Activated CD8-positive, alpha-beta memory T cell treated with anti-CD3 and anti-CD28 coated beads, Interleukin-2, amount 50 U/mL, for 24 hours (primary cell): ENCODE measurements at regions not wholly inside any gene's neighbourhood (a gene's known extent, or its start where the extent isn't known, plus 50 kb on each side); places are given as distances from the start of the nearest gene placed in this dataset.

Experiments
- DNase-seq: peaks from one replicate; pipeline ENCODE4 v3.0.0-alpha.2; 2020; ENCODE audit errors: extremely low read depth

DNA sequence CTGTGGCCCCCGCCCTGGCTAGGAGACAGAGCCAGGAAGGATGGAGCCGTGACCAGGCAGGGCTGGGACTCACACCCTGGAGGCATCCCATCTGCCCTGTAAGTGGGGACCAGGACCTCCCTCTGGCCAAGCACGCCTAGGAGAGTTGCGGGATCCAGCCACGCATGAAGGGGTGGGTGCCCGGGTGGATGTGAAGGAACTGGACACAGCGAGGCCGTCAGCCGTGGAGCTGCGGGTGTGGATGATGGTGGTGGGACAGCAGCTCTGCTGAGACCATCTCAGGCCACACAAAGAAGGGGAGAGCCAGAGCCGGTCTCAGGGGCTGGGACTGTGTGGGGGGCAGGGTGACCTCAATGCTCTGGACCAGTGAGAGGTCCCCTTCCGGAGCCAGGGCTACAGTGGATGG lies 746.4 kb downstream of the BRD1 start:
- DNase-seq = no peak

DNA sequence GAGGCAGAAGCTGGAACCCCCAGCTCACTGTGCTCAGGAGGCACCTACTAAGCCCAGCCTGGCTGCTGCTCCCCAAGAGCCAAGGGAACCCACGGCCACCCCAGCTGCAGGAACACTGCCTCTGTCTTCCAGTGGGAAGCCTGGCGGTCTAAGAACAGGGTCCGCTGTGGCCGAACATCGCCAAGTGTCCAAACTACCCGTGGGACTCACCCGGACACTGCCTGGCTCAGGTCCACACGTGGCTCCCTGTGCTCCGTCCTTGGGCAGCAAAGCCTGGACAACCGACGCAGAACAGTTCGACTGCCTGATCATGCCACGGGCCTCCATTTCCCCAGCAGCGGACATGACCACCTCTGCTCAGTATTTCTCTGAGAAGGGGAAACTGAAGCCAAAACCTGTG lies 747.0 kb downstream of the BRD1 start:
- DNase-seq = no peak

DNA sequence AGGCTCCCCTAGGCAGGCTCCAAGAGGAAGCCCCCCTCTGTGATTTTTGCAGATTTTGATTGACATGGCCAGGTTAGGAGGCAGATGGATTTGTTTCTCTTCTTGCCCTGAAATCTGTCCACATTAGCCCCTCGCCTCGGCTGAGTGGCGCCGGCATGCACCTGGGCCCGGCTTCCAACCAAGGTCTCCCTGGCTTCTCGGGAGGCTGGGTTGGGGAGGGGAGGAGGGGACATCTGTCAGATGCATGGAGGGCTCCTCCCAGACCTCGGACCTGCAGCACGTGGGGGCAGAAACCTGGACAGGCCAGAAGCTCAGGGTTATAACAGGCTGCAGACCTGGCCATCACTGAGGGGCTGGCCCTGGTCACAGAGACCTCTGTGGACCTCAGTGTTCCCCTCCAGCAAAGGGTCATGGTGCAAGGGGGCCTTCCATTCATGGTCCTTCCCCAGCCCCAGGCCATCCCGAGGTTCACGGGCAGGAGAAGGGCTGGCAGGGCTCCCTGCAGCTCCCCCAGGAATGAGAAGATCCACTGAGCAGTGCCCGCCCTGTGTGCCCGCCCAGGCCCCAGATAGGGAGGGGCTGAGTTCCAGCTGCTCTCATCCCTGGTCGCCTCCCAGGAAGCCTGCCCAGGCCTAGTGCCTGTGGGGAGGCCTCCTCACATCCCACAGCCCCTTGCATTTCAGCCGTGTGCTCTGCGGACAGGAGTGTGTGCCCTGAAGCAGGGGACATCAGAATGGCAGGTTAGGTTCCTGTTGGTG lies 747.8 kb downstream of the BRD1 start:
- DNase-seq = no peak

DNA sequence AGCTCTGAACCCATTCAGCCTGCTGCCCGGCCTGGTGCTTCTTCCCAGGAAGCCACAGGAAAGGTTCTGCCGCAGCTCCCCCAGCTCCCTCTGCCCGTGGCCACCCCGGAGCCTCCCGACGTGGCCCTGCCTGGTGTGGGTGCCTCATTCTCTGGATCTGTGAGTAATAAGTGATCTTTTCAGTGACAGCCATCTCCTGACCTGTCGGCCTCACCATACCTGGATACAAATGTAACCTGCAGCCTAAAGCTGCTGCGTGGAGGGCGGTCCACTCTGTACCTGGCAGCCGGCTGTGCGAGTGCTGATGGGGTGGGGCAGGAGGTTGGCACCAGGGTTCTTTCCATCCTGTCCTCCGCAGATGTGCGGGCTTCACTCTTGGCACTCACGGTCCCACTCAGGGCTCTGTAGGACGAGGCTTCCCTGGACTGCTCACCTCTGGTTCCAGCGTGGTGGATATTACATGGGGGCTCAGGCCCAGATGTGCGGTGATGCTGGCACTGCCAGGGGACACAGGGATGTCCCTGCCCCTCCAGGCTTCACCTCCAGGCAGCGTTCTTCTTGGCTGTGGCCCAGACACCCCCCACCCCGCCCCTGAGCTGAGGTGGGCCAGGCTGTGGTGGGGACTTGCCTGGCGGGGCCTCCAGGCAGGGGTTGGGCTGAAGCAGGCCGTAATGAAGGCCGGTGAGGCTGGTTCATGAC lies 748.5 kb downstream of the BRD1 start:
- no peak for DNase-seq

DNA sequence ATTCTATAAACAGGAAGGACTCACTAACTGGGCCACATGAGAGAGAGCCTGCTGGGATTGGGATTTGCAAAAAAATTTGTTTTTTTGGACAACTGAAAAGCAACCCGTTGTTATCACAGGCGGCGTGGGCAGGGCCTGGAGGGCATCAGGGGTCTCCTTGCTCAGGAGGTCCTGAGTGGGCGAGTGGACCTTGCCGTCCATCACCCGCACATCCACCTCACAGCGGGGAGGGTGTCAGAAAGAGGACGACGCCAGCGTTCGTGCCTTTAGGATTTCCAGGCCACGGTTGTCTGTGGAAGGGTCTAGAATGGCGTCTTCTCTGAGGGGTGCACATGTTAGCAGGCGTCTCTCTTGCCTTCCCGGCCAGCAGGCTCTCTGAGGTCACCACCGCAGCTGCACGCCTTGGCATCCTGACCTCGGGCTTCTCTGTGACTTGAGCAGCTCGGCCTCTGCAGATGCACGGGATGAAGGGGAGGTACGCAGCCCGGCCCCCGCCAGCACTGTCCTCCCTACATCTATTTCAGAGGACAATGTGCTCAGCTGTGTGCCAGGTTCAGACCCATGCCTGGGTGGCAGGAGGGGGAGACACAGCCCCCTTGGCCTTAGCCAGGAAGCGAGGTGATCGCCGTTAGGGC lies 749.5 kb downstream of the BRD1 start:
- DNase-seq = no peak

DNA sequence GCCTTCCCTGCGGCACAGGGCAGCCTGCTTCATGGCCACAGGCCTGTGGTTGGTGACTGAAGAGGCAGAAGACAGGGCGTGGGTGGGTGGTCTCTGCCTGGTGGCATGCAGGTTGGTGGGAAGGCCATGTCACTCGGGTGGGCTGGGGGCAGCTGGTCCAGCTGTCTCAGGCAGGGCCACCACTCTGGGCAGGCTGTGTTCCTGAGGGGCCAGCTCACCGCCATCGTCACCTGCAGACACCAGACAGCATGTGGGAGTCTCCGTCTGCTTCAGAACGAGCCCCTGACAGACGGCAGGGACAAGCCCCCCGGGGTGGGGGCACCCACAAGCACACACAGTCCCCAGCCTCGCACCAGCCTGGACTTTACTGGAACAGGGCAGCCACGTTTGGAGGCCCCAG lies 750.1 kb downstream of the BRD1 start:
- DNase-seq = no peak

DNA sequence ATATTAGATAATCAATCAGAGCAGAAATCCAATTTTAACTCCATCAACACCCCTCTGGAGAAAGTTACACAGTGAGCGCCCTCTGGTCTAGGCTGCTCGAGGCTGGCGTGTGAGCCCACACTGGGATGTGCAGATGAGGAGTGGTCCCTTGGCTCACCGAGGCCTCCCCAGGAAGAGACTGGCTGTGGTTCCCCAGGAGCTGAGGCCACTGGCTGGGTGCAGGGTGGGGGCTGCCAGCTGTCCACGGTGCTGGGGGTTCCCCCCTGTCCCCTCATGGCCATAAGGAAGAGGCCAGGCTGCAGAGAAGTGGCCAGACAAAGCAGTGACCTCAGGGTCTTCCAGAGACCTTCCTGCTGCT lies 750.7 kb downstream of the BRD1 start:
- no peak for DNase-seq

DNA sequence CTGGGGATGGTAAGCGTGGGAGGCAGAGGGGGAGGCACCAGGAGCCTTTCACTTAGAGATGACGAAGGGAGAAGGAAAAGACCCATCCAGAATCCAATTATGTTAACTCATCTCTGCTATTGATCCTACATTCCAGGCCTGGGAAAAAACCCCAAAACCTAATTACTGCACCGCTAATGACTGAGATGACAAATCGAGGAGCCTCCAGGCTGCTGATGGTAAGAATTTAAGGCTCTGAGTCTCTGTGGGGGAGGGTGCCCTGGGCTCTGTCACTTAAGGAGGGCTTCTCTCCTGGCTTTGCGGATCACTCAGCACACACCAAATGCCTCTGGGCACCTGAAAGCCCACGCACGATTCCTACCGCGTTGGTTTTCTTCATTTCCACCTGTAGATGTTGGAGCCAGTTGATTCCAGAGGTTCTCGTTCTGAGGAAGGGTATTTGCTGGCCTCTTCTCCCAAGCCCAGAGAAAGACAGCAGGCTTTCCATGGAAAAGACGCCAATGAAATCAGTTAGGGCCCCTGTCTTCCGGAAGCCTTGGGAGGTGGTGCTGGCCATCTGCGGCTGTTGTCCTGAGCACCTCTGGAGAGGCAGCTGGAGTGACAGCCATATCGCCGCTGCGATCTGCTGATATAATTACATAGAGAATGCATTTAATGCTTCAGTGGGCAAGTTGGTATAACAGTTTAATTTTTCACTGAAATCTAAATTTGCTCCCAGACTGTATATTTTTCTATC lies 751.2 kb downstream of the BRD1 start:
- DNase-seq = no peak

DNA sequence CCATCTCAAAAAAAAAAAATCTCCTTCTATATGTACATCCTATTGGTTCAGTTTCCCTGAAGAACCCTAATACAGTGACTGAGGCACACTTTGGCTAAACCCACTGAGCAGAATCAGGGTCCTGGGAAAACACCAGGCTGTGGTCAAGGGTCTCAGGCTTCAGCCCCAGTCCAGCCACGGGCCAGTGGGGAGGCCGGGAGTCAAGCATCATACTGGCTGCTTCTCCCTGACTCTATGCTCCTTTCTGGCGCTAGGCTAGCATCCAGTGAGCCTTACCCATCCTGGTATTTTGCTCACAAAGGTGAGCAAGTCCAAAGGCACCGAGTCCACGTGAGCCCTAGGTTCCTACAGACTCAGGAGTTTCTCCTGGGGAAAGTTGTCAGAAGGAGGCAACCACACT lies 752.5 kb downstream of the BRD1 start:
- DNase-seq = no peak

DNA sequence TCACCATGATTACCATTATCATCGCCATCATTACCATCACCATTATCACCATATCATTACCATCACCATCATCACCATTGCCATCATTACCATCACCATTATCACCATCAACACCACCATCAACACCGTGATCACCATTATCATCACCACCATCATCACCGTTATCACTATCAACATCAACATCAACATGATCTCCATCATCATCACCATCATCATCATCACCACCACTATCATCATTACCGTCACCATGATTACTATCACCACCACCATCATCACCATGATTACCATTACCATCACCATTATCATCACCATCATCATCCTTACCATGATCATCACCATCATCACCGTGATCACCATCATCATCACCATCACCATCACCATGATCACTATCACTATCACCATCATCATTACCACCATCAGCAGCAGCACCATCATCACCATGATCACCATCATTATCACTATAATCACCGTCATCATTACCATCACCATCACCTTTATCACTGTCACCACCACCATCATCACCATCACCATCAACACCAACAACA lies 753.7 kb downstream of the BRD1 start:
- DNase-seq = no peak

DNA sequence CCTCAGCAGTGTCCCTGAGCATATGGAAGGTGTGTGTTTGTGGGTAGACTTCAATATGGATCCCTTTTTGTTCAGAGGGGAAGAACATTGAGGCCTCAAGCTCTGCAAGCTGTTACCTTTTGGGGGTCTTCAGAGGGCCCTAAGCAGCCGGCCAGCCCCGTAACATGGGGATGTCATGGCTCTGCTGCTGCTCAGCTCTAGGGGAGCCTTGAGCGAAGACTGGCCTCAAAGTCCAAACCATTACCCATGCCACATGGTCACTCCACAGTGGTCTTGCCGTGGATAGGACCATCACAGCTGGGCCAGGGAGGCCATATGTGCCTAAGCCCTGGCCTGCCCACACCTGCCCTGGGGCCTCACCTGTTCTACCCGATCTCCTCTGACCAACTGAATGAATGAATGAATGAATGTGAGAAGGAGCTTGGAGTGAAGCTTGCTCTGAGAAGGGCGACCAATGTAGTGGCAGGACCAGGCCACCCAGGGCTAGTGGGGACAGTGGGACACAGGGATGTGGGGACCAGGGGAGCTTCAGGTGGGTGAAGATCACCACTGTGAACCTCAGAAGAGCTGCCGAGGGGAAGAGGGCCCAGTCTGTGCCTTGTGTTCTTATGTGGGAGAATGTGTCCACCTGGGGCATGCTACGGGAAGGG lies 754.6 kb downstream of the BRD1 start:
- no peak for DNase-seq

DNA sequence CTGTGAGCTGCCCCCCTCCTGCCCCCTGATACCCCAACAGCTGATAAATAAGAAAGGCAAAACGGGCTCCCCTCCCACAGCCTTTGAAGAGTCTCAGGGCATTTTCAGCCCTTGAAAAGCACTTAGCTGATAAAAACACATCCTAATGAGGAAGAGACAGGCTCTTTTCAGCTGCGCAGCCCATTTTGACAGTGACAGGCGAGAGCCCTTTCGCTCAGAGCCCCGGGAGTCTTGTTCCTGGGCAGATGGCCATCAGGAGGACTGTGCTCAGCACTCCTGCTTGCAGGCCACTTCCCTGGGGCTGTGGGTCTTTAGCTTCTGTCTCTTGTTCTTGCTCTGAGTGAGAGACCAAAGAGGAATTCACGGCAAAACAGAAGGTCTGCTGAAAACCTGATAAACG lies 757.2 kb downstream of the BRD1 start:
- no peak for DNase-seq

DNA sequence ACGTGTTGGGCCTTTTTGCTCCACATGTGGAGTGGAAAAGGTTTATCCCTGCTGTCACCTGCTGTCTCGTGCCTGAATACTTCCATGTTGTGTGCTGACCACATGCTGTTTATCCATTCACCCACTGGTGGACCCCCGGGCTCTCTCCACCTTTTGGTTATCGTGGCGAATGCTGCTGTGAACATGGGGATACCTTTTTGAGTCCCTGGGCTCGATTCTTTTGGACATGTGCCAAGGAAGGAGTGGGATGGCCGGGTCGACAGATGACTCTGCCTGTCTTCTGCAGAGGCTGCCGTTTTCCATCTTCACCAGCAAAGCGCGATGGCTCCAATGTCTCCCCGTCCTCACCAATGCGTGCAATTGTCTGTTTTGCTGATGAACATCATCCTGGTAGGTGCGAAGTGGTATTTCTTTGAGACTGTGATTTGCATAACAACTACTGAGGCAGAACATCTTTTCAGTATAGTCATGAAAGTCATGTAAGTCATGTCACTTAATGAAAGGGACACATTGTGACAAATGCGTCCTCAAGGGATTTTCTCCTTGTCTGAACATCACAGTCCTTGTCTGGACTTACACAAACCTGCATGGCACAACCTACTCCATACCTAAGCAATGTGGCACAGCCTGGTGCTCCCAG lies 758.7 kb downstream of the BRD1 start:
- no peak for DNase-seq

DNA sequence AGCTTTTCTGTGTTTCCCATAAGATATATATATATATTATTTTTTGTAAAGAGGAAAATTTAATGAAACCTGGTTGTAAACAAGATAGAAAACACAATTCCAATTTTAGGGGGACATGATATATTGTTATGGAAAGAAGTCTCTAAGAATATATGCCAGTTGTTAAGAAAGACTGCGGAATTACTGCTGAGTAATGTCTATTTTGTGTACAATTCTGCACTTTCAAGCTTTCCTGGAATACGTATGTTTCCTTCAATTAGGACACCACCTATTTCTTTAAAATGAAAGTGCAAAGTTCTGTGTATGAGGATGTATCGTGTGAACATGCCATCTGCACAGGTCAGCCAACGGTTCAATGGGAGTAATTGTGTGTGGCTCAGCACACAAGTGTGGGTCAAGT lies 760.2 kb downstream of the BRD1 start:
- DNase-seq = no peak

DNA sequence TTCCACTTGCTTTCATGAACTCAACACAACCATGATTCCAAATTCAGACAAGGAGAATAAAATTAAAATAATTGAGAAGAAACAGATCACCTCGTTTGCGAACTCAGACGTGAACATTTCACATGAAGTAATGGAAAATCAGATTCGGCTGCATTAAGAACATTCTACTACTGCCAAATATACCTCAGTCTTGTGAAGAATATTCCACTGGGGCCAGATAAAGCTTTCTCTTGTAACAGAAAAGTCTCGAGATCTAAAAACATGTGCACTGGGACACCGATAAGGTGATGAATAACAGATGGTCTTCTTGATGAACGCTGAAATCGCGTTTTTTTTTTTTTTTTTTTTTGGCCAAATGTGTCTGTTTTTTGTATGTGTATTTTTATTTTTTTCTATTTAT lies 761.1 kb downstream of the BRD1 start:
- no peak for DNase-seq

DNA sequence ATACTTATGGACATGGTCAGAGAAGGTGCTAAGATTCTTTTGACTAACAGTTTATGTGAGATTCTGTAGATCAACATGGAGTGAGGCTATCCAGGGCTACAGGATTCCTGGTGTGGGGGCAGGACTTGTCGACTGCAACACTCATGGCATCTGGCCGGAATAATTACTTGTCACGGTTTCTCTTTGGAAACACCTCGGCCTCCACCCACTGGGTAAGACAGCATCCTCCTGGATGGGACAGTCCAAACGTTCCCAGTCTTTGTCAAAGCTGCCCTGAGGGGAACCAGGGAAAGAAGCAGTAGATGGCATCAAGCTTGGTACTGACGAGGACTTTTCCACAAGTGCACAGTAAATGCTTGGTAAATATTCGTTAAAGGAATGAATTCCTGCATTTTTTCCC lies 762.8 kb downstream of the BRD1 start:
- DNase-seq = no peak

DNA sequence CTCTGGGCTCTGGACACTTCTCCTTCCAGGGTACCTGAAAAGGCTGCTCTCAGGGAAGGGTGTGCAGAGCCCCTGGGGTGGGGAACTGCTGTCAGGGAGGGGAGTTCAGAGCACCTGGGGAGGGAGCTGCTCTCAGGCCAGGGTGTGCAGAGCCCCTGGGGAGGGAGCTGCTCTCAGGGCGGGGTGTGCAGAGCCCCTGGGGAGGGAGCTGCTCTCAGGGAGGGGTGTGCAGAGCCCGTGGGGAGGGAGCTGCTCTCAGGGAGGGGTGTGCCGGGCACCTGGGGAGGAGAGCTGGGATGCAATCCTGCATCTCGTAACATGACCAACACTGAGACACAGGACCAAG lies 764.2 kb downstream of the BRD1 start:
- no peak for DNase-seq

DNA sequence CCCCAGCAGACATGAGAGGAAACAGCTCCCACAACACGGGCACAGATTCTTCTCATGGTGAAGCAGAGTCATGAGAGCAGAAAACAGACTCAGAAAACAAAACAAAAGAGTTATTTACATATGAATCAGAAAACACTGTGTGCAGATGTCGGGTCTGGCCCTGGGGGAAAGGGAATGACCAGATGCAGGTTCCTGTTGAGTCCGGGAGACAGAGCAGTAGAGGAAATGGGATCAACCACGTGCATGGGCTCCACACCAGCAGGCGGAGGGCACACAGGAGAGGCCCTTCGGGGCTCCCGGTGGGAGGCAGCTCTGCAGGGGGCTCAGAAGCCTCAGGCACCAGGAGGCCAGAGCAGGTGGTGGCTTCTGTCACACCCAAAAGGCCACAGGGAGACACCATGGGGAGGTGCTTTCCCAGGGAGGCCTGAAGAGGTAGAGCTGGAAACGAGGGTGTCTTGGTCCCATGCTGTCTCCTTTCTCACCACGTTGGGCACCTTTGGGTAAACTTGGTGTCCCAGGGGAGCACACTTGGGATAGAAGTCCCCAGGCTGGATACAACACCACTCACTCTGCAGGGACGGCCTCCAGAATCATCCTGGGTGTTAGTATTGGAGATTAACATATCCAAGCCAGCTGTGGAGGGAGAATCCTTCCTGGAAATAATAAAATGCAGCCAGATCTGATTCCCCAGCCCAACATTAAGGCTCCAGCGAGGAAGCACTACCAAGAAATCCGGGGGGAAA lies 764.7 kb downstream of the BRD1 start:
- DNase-seq = no peak

DNA sequence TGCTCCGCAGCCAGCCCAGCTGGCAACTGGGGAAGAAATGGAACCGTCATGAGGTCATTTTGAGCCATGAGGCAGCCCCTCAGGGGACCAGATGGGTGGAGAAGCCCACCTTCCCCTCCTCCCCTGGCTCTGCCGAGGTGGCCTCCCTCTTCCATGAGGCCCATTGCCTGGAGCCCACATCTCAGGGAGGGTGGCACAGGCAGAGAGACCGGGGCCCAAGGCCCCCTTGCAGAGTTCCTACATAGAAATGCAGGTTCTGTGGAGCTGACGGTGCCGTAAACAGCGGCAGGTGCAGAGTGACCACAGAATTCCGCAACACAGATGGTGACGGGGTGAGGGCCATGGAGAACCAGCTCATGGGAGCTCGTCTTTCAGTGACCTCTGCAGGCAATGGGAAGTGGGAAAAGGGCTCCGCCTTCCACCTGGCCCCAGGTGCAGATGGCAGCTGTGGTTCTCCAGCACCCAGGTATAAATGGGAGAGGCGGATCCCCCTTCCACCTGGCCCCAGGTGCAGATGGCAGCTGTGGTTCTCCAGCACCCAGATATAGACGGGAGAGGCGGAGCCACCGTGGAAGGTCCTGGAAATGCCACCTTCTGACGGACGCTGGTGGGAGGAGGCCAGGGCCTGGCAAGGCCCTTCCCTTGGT lies 765.4 kb downstream of the BRD1 start:
- no peak for DNase-seq

DNA sequence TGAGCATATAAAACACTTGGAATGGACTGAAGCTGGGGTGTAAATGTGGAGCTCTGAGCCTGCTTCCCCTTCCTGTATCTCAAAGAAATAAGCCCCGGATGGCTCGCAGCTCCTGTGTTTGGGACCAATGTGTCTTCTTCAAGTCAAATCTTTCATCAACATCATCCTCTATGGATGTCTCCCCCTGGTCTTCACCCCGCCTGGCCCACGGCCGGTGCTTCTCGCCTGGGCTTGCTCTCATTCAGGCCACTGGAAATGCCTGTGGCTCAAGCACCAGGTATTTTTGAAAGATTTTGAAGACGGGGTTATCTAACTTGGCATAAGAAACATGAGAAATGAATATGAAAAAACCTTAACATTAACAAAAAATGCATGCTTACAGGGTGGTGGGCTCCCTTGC lies 769.8 kb downstream of the BRD1 start:
- no peak for DNase-seq
